Transverse colon (tissue), 4 donors: ENCODE measurements at regions not wholly inside any gene's neighbourhood (a gene's known extent, or its start where the extent isn't known, plus 50 kb on each side); places are given as distances from the start of the nearest gene placed in this dataset.

Source experiments
- DNase-seq: peaks from one replicate; pipeline ENCODE4 v3.0.0-alpha.2; 2019
- H3K27ac ChIP-seq, 4 donors: fragments of 200-600 bp; sonication (generic); 2 replicates each; pipeline ENCODE4 v1.5.1; 2016 to 2018; ENCODE audit warnings: inconsistent platforms in 4 of 4
- H3K27me3 ChIP-seq: fragments of 200-600 bp; sonication (generic); 2 replicates; pipeline ENCODE4 v1.5.1; 2017; ENCODE audit warnings: inconsistent platforms
- H3K36me3 ChIP-seq, 4 donors: fragments of 200-600 bp; sonication (generic); 2 replicates each; pipeline ENCODE4 v1.5.1; 2017 to 2019; ENCODE audit warnings: inconsistent platforms in 4 of 4
- H3K4me1 ChIP-seq, 4 donors: fragments of 200-600 bp; sonication (generic); 2 replicates each; pipeline ENCODE4 v1.5.1; 2017 to 2020; ENCODE audit warnings: inconsistent platforms in 4 of 4
- H3K4me3 ChIP-seq, 4 donors: fragments of 200-600 bp; sonication (generic); 1 replicate in 1 of 4; 2 replicates in 3 of 4; pipeline versions ENCODE4 v1.5.1 to v1.6.1; 2017 to 2019; ENCODE audit warnings: inconsistent platforms in 4 of 4
- H3K9me3 ChIP-seq, 2 donors: fragments of 200-600 bp; sonication (generic); 2 replicates each; pipeline ENCODE4 v1.5.1; 2017 to 2019; ENCODE audit warnings: inconsistent platforms in 2 of 2
- EP300 ChIP-seq: sonication (generic); formaldehyde crosslinking; IDR thresholded peaks from one replicate; pipeline ENCODE4 v1.6.1; 2017; ENCODE audit warnings: antibody characterized with exemption, low read depth
- POLR2A ChIP-seq: fragments of 450-650 bp; IDR thresholded peaks from one replicate; pipeline ENCODE4 v1.6.1; 2016; ENCODE audit warnings: antibody characterized with exemption, mild to moderate bottlenecking, moderate library complexity
- POLR2AphosphoS5 ChIP-seq, 3 donors: sonication (generic); formaldehyde crosslinking; IDR thresholded peaks; one replicate each; pipeline ENCODE4 v1.6.1; 2016; ENCODE audit warnings: antibody characterized with exemption in 3 of 3
- WGBS, 2 donors: methylation state at CpG; one replicate each; pipeline ENCODE4 v1.1.5; 2018; ENCODE audit warnings: low coverage in 1 of 2; 5-methylcytosine and 5-hydroxymethylcytosine counted together
- in situ Hi-C, 4 donors: fragments of 200-750 bp; cut with MboI; loops; one replicate each; pipeline versions ENCODE4 v1.15.0 to v1.15.1; 2017; ENCODE audit warnings: low sequenced_read_pairs in 3 of 4, low pct_ligation_motif_present in 1 of 4, low pct_unique_long_range_greater_than_20kb in 1 of 4
- intact Hi-C: fragments of 100-400 bp; cut with DNase I; formaldehyde crosslinking; loops from one replicate; pipeline ENCODE4 v1.15.1; 2023; ENCODE audit warnings: low total_unique reads
- TF ChIP-seq, protein P1 (sequence below), 5 experiments: fragments of 200-600 bp in 3 of 5; fragments of 450-650 bp in 2 of 5; sonication (generic) in 3 of 5; IDR thresholded peaks; 1 replicate in 2 of 5; 2 replicates in 3 of 5; pipeline ENCODE4 v1.5.1; 2016 to 2017; ENCODE audit warnings: antibody characterized with exemption in 5 of 5, inconsistent platforms in 3 of 5, mild to moderate bottlenecking in 2 of 5, moderate library complexity in 1 of 5

DNA sequence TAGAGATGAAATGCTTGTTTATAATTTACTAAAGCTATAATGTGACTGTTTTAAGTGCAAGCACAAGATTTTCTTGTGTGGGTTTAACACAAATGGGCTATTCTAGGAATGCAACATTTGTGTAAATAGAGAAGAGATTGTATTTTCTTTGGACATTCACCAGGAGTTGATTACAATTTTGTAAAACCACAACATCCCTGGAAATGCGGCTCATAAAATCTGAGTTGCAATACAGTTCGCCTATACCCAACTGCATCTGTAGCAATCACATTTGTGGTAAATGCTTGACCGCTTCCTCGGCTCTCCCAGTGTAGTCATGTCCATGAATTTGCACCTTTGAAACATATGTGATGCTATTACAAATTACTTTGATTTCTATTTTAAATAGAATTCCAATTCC, 348.7 kb upstream of the CDH20 start:
- no peaks in the 10 kb centered on the region for H3K4me1 ChIP-seq
- H3K9me3 ChIP-seq = no peaks in the 10 kb centered on the region
- TF ChIP-seq POLR2A (no peak), EP300 (no peak), POLR2AphosphoS5 (IDR thresholded peaks at IDR 0.05) (no peak)
- TF ChIP-seq, protein P1, sequence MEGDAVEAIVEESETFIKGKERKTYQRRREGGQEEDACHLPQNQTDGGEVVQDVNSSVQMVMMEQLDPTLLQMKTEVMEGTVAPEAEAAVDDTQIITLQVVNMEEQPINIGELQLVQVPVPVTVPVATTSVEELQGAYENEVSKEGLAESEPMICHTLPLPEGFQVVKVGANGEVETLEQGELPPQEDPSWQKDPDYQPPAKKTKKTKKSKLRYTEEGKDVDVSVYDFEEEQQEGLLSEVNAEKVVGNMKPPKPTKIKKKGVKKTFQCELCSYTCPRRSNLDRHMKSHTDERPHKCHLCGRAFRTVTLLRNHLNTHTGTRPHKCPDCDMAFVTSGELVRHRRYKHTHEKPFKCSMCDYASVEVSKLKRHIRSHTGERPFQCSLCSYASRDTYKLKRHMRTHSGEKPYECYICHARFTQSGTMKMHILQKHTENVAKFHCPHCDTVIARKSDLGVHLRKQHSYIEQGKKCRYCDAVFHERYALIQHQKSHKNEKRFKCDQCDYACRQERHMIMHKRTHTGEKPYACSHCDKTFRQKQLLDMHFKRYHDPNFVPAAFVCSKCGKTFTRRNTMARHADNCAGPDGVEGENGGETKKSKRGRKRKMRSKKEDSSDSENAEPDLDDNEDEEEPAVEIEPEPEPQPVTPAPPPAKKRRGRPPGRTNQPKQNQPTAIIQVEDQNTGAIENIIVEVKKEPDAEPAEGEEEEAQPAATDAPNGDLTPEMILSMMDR (IDR thresholded peaks at IDR 0.05) = no peak
- intact Hi-C loops (no loop called here), in situ Hi-C loops (no loop called here)
- no peak overlapping the region for H3K4me3 ChIP-seq
- WGBS, 2 donors = 76 to 80% methylated on average over 4 of the region's 4 CpGs
- DNase-seq = no peak
- H3K27me3 ChIP-seq = no peaks in the 10 kb centered on the region
- no peaks in the 10 kb centered on the region for H3K36me3 ChIP-seq
- no peak overlapping the region for H3K27ac ChIP-seq

DNA sequence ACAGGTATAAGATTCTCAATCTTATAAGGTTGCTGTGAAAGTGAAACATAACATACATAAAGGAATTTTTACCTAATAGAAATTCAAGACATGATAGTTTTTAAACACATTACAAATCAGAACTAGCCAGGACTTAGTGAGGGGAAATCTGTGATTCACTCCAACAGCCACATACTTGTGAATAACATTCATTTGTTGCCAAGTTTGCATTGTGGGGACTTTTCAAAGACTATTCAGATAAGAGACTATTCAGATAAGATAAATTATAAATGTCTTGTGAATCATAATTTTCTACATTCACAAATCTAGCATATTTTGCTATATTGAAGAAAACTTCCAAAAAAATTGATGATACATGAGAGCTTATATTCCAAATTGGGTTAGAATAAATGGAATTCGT, 345.3 kb upstream of the CDH20 start:
- 36 to 60% methylated on average over 1 of the region's 1 CpG for WGBS, 2 donors
- no peaks in the 10 kb centered on the region for H3K9me3 ChIP-seq
- intact Hi-C loops = no loop called here

DNA sequence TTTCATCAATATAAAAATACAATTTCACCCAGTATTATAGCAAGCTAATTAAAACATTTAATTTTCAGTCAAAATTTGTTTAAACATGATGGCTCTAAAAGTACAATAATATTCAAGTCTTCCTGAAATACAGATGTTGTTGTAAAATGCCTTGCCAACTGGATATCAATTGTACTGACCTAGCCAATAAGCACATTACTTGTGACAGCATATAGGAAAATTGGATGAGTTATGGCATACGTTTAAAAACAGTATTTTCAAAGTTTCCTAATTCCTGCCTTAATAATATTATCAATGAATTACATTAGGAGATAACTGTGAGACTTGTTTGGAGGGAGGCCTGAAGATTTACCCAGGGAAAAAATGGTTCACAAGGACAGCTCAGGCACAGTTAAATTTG, 336.9 kb upstream of the CDH20 start:
- H3K4me3 ChIP-seq = no peak overlapping the region
- in situ Hi-C loops = no loop called here
- no peaks in the 10 kb centered on the region for H3K36me3 ChIP-seq
- WGBS, 2 donors = 56 to 80% methylated on average over 1 of the region's 1 CpG
- intact Hi-C loops = no loop called here
- no peak for TF ChIP-seq POLR2A
- no peak for TF ChIP-seq EP300
- TF ChIP-seq POLR2AphosphoS5 (IDR thresholded peaks at IDR 0.05) = no peak
- TF ChIP-seq, protein P1 (IDR thresholded peaks at IDR 0.05) = no peak
- no peaks in the 10 kb centered on the region for H3K4me1 ChIP-seq
- H3K27ac ChIP-seq = no peak overlapping the region
- H3K27me3 ChIP-seq = no peaks in the 10 kb centered on the region
- no peak for DNase-seq
- H3K9me3 ChIP-seq = no peaks in the 10 kb centered on the region

More for the DNA sequence above, 345.3 kb upstream of the CDH20 start:
- H3K27ac ChIP-seq = no peak overlapping the region
- no peak for TF ChIP-seq EP300
- no peak for TF ChIP-seq POLR2AphosphoS5 (IDR thresholded peaks at IDR 0.05)
- TF ChIP-seq, protein P1 (IDR thresholded peaks at IDR 0.05) = no peak
- TF ChIP-seq POLR2A = no peak
- no peaks in the 10 kb centered on the region for H3K36me3 ChIP-seq
- H3K27me3 ChIP-seq = no peaks in the 10 kb centered on the region
- no peak for DNase-seq
- no peak overlapping the region for H3K4me3 ChIP-seq
- no peaks in the 10 kb centered on the region for H3K4me1 ChIP-seq
- in situ Hi-C loops = no loop called here

DNA sequence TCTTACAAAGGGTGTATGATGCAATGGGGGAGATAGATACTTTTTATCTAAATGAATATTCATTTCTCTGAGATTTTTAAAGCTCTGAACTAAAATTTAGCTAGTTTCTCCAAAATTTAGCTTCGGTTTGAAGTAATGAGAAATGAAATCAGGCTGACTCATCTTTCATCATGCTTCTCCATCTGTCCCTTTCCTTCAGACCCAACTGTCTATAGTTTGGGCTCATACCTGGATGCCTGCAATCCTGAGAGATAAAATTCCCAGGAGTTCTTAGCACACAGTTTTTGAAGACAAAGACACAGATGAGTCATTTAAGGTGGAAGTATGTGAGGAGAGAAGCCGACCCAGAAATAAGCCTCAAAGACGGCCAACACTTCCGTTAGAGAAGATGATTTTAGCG, 336.4 kb upstream of the CDH20 start:
- intact Hi-C loops = no loop called here
- Histone ChIP-seq H3K36me3 (no peaks in the 10 kb centered on the region), H3K4me3 (no peak overlapping the region), H3K27ac (no peak overlapping the region), H3K4me1 (no peaks in the 10 kb centered on the region), H3K9me3 (no peaks in the 10 kb centered on the region), H3K27me3 (no peaks in the 10 kb centered on the region)
- in situ Hi-C loops = no loop called here
- 89 to 91% methylated on average over 5 of the region's 5 CpGs for WGBS, 2 donors
- no peak for DNase-seq
- TF ChIP-seq, protein P1 (IDR thresholded peaks at IDR 0.05) = no peak
- TF ChIP-seq EP300 (no peak), POLR2AphosphoS5 (IDR thresholded peaks at IDR 0.05) (no peak), POLR2A (no peak)
